Activated effector memory CD4-positive, alpha-beta T cell treated with anti-CD3 and anti-CD28 coated beads, Interleukin-2, amount 50 U/mL, for 16 hours (primary cell): ENCODE measurements at regions not wholly inside any gene's neighbourhood (a gene's known extent, or its start where the extent isn't known, plus 50 kb on each side); places are given as distances from the start of the nearest gene placed in this dataset.

Experiments used
- DNase-seq: peaks from one replicate; pipeline ENCODE4 v3.0.0-alpha.2; 2020

DNA sequence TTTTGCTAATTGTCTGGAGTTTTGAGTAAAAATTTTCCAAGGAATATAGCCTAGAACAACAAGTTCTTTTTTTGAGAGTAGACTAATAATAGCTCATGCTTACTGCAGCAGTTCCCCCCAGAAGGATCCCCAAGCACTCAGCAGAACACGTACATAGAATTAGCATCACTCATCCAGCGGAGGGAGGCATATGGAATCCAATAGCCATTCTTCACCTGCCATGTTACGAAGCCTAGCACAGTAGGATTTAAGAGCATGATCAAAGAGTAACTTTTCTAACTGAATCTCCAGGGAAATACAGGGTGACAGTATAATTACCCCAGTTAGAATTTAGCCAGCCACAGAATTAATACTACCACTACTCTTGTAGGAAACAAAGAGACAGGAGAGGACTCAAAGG is 511.7 kb upstream of the NOX3 start:
- DNase-seq, result no peak

DNA sequence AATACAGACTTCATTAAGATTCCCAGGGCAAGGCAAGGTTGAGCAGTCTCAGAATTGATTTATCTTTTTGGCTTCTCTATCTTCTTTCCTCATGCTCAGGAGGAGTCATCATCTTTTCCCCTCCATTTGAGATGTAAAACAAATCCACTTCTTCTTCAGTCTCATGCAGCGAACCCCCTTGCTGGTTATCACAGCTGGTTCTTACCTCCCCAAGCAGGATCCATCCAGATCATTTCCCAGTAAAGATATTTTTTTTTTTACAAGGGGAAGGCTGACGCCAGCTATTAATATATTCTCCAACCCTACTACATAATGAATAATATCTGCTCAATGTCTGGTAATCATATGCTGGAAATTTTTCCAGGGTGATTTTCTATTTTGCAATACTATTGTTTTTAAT is 508.9 kb upstream of the NOX3 start:
- DNase-seq, result no peak

DNA sequence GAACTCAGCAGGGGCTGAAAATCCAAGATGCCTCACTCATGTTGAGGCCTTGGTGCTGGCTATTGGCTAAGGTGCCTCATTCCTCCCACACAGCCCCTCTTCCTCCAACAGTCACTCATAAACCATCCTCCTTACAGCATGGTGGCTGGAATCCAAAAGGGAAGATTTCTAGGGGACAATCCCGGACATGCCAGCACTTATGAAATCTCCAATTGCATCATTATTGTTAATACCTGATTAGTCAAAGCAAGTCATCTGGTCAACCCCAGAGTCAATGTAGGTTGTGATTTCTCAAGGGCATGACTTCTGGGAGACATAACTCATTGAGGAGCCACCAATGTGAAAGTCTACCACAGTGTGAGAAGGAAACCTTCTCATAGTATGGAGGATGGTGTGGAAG is 506.6 kb upstream of the NOX3 start:
- DNase-seq, result no peak

DNA sequence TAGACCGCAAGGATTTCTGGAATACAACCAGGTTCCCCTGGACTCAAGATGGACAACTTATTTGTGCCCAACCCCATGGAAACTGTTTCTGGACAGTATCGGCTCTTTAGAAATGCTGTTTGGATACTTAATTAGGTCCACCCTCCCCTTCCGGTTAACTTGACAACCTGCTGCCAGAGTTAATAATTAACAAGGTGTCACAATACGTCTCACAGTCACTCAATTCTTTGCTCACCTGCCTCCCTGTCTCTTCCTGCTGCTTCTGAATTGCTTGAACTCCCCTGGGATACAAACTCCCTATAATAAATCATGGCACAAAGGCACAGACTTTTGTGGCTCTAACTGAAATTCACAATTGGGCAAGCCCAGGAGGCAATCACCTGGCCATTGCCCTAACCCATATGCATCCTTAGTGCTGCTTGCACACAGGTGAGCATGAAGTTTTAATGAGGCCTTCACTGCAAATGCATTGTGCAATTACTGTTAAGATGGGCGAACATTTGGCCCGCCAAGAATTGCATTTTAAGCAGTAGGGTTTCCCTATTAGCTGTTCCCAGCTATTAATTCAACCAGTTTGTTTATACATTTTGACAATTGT is 504.4 kb upstream of the NOX3 start:
- no peak for DNase-seq

DNA sequence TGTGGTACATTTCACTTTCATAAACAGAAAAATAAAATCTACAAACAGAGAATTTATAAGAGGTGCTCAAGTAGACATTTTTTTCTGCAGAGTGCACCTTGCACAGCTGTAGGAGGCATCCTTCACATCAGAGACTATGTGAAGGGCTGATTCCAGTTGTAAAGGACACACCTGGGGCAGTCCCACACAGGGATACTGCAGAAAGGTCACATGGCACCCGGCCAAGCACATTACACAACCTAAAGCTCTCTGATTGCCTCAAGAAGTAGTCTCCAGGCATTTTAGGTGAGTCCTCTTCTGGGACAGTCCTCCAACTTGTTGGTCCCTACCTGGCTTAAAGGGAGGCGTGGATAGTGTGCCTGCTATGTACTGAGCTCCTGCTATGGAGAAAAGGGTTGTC is 502.9 kb upstream of the NOX3 start:
- DNase-seq, result no peak

DNA sequence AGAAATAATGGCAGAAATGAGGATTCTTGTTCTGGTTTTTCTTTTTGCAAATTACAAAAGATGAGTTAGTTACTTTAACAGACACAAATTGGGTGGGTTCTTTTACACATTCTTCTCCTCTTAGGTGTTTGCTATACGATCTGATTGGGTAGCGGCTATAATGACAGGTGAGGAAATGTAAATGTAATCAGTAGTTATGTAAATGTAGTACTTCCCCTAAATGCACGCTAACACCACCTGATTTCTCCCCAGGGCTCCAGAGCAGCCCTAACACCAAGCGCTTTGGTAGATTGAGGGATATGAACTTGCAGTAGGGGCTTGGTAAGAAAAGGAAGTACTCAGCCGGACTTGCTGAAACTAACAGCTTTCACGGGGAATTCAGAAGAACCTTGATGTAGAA is 499.4 kb upstream of the NOX3 start:
- DNase-seq, result no peak

DNA sequence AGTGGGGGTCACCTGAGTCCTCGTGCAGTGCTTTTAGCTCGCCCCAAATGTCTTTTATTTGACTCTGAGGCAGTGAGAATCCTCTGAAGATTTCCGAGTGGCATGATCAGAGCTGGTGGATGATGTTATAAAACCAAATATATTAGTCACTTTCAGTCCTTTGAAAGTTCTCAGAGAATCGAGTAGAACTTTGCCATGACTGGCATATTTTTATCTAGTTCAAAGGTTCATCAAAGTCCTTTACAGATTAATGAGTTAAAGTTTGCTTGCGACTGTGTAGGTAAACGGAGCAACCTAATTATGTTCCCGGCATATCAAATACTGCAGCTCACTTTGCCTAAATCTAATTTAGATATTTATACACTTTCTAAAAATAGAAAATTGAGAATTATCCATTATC is 498.5 kb upstream of the NOX3 start:
- DNase-seq, result no peak

DNA sequence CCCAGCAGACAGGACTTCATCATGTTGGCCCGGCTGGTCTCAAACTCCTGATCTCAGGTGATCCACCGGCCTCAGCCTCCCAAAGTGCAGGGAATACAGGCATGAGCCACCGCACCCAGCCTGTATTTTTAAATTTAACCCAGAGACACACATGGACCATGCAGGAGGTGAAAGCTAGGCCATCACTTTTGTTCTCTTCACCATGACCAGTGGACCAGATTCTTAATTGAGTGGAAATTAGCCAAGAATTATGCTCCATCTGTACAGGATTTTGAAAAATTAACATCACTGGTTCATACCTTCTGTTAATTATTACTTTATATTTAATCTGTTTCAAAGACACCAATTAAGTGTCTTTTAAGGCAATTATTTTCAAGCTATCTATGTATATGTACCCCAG is 493.6 kb upstream of the NOX3 start:
- no peak for DNase-seq

DNA sequence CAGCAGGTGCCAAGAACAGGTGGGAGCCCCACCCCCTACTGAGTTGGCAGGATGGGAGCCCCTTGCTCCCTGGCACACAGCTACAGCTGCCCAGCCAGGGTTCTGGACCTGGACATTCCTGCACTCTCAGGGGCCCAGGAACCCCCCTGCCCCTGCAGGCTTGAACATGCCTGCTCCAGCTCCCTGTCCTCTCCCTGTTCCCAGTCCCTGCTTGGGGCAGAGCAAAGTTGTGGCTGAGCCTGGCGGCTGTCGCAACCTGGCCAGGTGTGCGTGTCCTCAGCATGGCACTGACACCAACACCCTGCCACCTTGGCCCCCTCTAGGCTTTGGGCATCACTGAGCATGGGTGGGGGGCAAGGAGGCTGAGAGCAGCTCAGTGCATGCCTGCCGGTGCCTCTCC is 491.2 kb upstream of the NOX3 start:
- DNase-seq, result no peak

DNA sequence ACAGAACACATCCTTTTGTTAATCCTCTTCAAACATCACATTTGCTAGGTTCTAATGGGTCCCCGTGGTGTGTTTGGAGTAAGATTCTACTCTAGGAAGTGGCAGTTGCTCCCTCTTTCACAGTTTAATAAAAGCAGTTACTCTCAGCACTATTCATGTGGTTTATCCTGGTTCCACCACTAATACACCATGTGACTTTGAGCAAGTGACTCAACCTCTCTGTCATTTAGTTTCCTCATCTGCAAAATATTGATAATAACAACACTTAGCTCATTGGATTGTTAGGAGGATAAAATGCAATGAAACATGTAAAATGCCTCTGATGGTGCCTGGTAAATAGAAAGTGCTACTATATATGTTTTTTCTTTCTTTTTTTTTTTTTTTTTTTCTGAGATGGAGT is 488.0 kb upstream of the NOX3 start:
- DNase-seq, result no peak

DNA sequence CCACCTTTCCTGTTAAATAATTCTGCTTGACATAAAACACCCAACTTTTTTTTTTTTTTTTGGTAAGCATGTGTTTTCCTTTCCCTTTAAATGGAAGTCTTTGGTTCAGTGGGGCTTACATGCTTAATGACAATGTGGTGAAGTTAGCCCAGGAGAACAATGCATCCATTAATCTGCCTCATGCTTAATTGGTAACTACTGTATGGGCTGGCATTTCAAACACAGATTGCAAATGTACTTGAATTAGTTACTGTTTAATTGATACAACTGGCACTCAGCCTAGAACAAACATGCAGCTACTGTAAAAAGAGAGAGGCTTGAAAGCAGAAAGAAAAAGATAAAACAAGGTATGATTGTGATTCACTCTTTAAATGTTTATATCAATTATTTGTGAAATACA is 483.6 kb upstream of the NOX3 start:
- no peak for DNase-seq

DNA sequence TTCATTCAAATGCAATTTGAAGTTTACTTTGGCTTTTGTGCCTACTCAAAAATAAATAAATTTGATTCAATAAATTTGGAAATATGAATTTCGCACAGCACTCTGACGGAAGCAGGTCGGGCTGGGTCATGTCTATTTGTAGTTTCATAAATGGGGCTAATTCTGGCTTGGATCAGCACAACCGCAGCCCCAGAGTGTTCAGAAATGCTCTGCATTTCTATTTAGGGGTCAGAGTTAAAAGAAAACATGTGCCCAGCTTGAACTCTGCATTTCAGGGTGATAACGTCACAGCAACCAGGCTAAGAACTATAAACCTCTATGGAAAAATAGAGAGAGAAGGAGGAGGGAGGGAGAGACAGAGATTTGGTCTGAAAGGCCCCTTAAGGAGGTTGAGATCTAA is 480.9 kb upstream of the NOX3 start:
- no peak for DNase-seq

DNA sequence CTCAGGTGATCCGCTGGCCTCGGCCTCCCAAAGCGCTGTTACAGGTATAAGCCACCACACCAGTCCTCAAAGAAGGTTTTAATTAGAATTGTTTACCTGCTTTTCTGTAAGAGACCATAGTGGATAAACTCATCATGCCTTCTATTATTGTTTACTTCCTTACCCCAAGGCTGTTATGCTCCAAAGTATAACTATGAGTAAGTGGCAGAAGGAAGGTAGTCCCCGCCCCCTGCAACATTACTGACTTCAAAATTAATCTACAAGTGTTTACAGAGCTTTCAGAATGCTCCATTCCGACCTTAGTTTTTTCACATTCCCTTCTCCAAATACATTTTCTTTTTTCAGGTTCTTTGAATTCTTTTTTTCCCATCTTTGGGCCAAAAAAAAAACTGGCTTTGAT is 480.5 kb upstream of the NOX3 start:
- no peak for DNase-seq

DNA sequence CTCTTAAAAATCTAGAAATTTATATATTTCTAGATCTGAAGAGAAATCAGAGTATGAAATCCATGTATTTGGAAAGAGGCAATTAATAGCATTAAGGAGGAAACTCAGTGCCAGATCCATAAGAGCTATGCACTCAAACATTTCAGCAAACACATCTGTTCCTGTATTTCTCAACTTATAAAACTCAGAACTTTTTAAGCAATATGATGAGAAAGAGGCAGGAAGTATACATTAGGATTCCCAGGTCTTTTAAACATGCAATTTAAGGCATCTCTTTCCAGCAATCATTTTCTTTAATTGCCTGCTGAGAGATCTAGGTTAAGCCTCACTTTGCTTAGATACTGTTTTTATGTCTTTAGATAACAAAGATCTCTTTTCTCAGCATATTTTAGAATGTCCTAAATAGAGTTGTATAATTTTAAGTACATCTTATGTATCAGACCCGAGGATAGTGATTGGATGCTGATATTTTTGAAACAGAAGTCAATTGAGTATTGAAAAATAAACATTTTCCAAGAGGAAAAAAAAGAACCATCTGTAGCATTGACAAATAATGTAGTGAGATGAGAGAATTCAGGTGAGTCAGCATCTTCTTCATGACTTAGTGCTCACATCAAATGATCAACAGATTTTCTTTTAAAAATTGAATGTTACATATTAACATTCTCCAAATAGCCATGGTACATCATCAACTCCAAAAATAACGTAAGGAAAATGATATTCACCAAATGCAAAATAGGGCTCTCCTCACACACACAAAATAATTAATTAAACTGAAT is 461.4 kb upstream of the NOX3 start:
- DNase-seq, result no peak

DNA sequence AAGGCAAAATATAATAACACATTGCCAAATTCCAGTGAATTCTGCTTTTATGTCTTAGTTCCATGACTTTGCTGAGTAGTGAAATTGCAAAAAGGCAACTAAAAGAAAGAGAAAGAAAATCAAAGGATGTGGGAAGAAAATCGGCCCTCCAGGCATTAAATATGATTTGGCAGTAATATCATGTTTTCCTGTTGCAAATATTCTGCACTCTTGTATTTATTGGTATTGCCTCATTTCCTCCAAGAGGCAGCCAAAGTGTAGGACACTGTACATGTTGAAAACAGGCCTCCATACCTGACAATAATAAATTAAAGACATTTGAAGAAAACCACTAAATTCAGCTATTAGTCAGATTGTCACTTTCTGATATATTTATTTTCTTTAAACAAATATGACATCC is 460.0 kb upstream of the NOX3 start:
- no peak for DNase-seq

DNA sequence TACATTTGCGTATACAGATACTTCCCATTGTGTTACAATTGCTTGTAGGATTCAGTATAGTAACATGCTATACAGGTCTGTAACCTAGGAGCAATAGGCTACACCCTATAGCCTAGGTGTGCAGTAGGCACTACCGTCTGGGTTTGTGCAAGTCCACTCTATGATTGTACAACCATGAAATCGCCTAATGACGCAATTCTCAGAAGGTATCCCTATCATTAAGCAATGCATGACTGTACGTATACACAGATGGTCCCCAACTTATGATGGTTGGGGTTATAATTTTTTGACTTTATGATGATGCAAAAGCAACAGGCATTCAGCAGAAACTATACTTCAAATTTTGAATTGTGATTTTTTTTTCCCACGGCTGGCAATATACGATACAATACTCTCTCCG is 458.2 kb upstream of the NOX3 start:
- no peak for DNase-seq

DNA sequence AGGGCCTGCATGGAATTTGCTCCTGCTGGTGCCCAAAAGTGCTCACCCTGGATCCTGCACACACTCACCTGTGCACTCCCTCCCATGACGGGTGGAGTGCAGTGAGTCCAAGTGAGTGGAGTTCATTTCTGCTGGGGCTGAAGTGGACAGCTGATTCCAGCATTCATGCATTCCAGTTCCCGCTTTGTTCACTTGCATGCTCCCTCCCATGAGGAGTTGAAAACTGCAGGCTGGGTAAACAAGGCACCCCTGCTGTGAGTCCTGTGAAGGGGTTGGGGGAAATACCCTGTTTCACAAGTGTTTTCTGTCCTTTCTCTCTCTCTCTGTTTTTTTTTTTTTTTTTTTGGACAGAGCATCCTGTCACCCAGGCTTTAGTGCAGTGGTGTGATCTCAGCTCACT is 454.1 kb upstream of the NOX3 start:
- DNase-seq, result no peak

DNA sequence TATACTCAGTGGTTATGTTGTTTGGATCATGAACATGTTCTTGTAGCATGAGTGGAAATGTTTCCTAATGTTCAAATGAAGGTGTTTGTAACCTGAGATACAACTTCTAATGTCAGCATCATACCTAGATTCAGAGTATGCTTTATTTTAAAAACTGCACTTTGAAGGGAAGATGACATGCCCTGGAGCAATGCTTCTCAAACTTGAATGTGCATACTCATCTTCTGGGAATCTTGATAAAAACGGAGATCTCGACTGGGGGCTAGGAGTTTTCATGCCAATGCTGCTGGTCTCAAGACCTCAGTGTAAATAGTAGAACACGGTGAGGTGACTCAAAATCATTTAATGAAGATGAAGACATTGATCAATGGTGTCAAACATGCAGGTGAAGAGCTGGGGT is 440.0 kb upstream of the NOX3 start:
- DNase-seq, result no peak

DNA sequence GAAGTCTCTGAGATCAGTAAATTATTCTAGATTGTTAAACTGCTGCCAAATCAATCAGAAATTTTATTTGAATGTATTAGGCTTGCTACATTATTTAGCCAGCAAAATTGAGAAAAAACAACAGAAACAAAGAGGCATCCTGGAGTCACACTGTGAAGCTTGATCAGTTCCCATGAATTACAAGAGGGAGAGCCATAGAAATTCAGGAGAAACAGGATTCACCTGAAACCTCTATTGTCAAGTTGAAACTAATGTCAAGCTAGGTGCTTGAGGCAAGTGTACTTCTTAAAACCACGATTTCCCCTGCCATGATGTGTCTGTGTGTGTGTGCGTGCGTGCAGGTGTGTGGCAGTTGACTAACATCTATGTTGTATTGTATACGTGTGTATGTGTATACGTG is 439.1 kb upstream of the NOX3 start:
- DNase-seq, result no peak

DNA sequence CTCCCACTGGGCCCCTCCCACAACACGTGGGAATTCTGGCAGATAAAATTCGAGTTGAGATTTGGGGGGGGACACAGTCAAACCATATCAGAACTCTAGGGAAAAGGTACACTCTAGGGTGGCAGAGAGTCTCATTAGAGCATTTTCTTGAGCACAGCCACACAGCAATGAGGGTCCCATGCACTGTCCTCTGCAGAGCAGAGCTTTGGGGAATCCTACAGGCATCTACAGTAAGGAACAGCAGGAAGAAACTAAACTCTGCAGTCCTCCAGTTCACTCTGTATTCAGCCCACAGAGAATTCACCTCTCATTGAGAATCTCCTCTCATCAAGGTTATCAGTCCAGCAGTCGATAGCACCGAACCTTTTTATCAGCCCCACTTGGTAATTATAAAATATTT is 438.6 kb upstream of the NOX3 start:
- DNase-seq, result no peak

DNA sequence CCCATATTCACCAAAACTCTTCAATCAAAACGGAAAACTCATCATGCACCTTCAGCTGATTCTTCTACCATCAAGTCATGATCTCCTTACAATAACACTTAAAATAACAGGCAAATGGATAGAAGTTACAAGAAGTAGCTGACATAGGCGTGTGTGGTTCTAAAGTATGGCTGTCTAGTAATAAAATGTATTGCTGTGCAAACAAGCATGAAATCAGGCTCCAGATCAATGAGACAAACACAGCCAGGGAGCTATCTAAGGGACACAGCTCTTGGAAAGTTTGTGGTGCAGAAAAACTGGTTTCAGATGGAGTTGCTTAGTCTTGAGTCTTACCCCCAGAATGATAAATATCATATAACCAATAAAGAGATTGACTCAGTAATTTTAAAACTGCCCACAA is 434.8 kb upstream of the NOX3 start:
- DNase-seq, result no peak

DNA sequence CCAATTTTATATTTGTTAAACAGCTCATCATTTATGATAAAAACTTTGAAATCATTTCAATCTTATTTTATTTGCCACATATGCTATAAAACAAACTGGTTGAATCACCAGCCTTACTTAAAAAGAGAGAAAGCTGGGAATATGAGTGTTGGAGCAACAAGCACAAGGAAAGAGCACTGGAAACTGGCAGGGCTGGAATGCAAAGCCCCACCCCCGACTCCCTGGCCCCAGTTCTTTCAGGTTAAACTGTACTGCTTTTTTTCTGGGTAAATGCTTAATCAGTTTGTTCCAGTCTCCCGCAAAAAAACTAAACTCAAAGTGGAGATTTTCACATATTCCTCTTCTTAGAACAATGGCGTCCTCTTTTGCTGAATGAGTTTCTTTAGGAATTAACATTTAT is 433.8 kb upstream of the NOX3 start:
- DNase-seq, result no peak

DNA sequence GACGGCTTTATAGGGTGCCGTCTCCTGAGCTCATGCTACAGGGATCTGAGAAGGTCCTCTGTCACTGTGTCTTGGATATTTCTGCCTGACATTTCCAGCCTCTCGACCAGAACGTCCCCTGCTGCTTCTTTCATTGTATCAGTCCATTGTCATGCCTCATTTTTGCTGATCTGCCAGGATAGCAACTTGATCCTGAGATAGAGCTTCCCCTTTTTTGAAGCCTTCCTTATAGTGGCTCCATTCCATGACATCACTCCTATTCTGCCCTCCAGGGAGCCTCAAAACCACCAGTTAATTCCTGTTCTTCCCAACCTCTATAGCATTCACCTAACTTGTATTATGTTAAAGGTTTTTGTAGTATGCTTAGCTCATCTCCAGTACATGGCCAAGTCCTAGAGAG is 431.8 kb upstream of the NOX3 start:
- no peak for DNase-seq

DNA sequence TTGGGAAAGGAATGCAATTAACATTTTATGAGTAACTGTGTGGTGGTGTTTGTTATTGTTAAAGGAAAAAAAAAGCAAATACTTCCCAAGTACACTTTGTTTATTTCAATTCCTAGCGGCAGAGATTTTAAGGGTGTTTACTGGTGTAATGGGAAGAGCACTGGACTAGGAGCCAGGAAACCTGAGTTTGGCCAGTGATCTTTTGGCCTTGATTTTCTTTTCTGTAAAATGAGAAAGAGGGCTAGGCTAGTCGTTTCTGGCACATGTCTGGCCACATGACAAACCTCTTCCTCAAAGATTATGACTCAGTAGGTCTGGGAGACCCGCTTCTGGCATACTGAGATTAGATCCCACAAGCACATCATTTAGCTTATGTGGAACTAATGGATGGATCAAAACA is 428.1 kb upstream of the NOX3 start:
- no peak for DNase-seq

DNA sequence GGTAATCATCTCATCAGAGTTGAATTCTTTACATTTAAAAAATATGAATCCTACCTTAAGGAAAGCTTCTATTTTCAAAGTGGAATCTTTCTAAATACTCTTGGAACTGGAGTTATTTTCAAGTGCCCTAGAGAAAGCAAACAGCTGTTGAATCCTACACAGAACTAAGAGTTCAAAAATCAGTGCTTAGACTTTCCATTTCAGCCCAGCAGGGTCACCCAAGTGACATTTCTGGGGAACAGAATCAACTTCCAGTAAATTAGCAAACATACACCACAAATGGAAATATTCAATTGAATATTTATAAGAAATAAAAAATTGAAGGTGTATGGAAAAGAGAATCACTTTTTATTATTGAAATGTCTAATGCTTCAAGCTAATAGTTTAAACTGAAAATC is 427.7 kb upstream of the NOX3 start:
- no peak for DNase-seq
